GM18868 (cell line): ENCODE measurements at regions not wholly inside any gene's neighbourhood (a gene's known extent, or its start where the extent isn't known, plus 50 kb on each side); places are given as distances from the start of the nearest gene placed in this dataset.
"Not testable (repeated sequence)": the region's sequence is repeated elsewhere in the genome, so short reads cannot be mapped to it uniquely, and the experiment has no call there.

Experiments
- ATAC-seq: cut with Tn5 transposase; IDR thresholded peaks from one replicate; pipeline ENCODE4 v1.9.1; 2021; ENCODE audit warnings: mild to moderate bottlenecking, moderate library complexity; ENCODE audit not compliant: unreplicated experiment

DNA sequence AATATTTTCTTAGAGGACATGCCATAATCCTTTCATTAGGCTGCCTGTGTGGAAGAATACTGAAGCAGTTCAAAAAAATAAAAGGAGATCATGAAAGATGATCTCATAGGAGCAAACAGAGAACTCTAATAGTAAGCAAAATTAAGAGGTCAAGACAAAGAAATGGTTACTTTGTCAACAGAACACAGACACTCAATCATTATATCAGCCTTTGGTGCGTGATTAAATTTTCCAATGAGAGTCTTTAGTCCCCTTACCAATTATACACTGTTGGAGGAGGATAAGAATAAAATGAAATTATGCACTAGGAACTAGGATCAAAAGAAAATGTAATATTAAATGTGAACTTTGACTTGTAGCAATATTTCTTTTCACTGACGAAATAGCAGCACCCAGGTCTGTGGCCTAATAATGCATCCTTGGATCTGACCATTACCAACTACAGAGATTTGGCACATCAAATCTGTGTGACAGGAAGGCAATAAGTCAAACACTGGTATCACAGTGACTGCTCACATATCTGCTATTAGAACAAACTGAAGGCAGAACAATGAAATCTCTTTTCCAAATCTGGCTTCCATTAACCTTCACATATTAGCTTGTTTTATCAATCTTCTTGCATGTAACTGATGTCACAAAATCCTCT, 1812.9 kb downstream of the PLA2G4A start:
- no peak for ATAC-seq

GRCh38 chr1:188642704-188643103, 1814.0 kb downstream of the PLA2G4A start:
- no peak for ATAC-seq

DNA sequence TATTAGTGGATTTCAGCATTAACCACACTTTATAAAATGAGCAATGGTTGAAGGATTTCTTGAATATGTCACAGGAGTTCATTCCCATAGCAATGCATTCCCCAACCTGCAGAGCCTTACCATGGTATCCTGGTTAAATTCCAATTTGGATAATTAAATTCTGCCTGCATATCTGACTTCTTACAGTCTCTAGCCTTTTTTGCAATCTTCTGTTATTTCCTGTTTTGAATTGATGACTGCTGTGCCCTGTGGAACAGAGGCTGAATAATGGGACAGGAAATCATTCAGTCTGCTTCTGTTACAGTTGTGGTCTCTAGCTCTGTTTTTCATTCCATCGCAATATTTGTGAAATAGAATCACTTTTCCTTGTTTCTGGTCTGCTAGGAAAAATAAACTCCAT, 1823.9 kb downstream of the PLA2G4A start:
- no peak for ATAC-seq

DNA sequence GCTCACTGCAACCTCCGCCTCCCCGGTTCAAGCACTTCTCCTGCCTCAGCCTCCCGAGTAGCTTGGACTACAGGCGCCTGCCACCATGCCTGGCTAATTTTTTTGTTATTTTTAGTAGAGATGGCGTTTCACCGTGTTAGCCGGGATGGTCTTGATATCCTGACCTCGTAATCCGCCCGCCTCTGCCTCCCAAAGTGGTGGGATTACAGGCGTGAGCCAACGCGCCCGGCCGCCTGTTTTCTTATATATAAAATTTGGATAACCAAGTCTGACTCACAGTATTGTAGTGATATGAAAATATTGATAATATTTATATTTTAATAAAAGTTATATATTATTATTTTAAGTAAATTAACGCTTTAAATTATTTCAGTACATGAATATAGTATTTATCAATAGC, 1821.7 kb downstream of the BRINP3 start:
- ATAC-seq: not testable (repeated sequence)

- no peak for ATAC-seq
Measured at GRCh38 chr1:188660572-188660971, 1817.1 kb downstream of the BRINP3 start.

GRCh38 chr1:188665477-188665876, 1812.2 kb downstream of the BRINP3 start:
- no peak for ATAC-seq

DNA sequence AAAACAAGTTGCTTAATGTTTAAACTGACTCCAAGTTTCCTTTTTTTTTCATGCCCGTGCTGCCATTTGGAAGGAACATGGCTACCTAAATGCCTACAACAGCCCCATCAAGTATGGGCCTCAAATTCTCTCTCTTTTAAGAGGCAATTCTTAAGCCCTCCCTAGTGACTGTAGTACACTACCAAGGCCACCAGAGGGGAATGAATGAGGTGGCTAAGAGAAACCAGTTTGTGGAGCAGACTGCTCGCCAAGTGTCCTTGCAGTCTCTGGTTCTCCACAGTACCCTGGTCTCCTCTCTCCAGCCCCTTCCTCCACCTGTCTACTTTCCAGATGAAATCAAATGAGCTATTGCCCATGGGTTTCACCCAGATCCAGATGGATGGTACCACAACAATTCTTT, 1809.6 kb downstream of the BRINP3 start:
- ATAC-seq: peak; percentile 72

GRCh38 chr1:188669728-188670382, 1807.8 kb downstream of the BRINP3 start:
- ATAC-seq: no peak

DNA sequence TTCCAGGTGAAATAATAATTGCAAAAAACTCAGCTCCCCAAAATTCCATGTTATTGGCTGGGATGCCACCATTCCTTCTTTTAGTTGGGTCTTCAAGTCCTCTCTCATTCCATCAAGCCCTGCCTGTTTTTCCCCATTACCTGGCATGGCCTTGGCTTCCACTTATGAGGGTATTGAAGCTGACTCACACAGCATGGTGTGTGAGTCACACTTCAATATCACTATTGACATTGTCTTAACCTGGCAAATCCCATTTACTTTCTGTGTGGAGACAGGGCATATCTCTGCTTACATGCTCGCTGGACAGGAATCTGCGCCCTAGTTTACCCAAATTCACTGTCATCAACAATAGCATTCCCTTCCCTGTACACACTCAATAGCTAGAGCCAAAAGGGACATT, 1806.8 kb downstream of the BRINP3 start:
- ATAC-seq: no peak

- ATAC-seq: no peak
Measured at GRCh38 chr1:188672153-188672552, 1805.5 kb downstream of the BRINP3 start.

GRCh38 chr1:188689542-188689941, 1788.1 kb downstream of the BRINP3 start:
- ATAC-seq: no peak

- no peak for ATAC-seq
Measured at GRCh38 chr1:188700116-188700515, 1777.5 kb downstream of the BRINP3 start.

- ATAC-seq: no peak
Measured at GRCh38 chr1:188706742-188707141, 1770.9 kb downstream of the BRINP3 start.

GRCh38 chr1:188708795-188709535, 1768.7 kb downstream of the BRINP3 start:
- ATAC-seq: no peak

GRCh38 chr1:188715566-188715965, 1762.1 kb downstream of the BRINP3 start:
- ATAC-seq: no peak

- no peak for ATAC-seq
Measured at GRCh38 chr1:188719735-188720134, 1757.9 kb downstream of the BRINP3 start.

DNA sequence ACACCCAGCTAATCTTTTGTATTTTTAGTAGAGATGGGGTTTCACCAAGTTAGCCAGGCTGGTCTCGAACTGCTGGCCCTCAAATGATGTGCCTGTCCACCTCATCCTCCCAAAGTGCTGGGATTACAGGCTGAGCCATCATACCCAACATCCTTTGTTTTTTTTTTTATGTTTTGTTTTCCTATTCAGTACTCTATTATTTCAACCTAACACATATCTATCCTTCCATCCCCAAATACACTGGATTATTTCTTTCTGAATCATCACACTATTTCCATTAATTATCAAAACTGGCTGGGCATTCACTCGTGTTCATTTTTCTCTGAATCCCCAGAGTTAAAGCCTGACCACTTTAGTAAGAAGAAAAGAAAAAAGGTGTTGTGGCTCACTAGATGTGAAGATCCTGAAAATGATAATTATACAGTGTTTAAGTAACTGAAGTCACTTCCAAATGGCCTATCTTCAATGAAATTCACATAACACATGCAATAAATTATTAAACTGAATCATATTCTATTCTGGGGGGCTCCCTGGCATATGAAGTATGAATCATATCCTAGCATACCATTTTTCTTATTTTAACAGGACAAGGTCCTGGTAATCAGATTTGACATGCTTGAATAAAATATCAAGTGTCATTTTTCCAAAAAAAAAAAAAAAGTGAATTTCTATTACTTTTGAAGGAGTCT, 1754.2 kb downstream of the BRINP3 start:
- no peak for ATAC-seq

DNA sequence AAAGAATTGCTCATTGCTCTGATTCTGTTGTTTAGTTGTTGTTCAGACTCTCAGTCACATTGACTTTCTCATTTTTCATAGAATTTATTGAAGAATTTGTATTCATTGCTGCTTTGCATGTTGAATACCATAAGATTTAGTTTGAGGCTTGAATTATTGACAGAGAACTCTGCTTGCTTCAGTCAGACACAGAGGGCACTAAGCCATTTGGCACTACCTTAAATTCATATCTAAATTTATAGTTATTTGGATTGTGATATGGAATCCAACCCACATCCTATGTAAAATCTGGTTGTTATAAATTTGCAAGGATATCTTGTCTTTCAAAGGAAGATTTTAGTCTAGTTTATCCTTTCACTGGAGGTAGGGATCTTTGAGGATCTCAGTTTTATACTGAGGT, 1748.6 kb downstream of the BRINP3 start:
- no peak for ATAC-seq

DNA sequence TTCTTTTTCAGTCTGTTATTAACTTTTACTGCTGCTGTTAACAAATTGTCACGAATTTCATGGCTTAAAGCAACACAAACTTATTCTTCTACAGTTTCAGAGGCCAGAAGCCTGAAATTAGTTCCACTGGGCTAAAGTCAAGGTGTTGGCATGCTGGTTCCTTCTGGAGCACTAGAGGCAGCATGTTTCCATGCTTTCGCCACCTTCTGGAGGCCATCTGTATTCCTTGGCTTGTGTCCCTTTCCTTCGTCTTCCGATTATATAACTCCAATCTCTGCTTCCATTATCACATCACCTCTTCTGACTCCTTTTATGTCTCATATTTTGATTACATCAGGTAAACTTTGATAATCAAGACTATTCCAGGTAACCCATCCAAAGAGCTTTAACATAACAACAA, 1742.1 kb downstream of the BRINP3 start:
- no peak for ATAC-seq

- not testable (repeated sequence) for ATAC-seq
Measured at GRCh38 chr1:188749275-188749674, 1728.4 kb downstream of the BRINP3 start.

DNA sequence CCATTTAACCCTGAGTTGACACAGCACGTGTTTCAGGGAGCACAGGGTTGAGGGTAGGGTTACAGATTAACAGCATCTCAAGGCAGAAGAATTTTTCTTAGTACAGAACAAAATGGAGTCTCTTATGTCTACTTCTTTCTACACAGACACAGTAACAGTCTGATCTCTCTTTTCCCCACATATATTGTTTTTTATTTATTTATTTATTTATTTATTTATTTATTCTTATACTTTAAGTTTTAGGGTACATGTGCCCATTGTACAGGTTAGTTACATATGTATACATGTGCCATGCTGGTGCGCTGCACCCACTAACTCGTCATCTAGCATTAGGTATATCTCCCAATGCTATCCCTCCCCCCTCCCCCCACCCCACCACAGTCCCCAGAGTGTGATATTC, 1725.6 kb downstream of the BRINP3 start:
- not testable (repeated sequence) for ATAC-seq
